LNCAP (cell line): ENCODE measurements at regions not wholly inside any gene's neighbourhood (a gene's known extent, or its start where the extent isn't known, plus 50 kb on each side); places are given as distances from the start of the nearest gene placed in this dataset.

Experiments used
- TF ChIP-seq, protein P1 (sequence below): fragments of 450-650 bp; IDR thresholded peaks from 2 replicates; pipeline ENCODE4 v1.5.1; 2017; ENCODE audit warnings: mild to moderate bottlenecking

DNA sequence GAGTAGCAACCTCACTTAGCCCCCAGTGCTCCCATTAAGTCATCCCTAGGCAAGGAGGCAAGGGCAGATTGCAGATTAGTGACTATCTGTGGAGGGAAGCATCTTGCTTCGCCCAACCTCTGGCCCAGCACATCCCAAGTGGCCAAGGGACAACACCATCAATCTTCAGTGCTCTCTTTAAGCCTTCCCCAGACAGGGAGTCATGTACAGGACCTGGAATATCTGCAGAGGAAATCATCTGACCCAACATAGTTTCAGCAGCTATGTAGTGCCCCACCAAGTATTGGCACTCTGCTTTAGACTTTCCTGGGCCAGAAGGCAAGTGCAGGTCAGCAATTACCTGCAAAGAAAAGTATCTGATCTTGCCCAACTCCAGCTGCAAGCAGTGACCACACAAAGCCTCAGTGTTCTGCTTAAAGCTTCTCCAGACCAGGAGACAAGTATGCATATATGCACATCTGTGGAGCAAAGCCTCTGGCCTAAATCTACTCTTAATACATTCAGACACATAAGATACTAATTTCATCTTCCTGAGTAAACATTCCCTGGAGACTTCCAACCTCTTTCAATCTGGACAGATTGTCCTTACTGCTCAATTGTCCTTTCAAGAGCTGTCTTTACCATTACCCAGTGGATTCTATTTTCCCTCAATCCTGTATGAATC lies 224.8 kb upstream of the VLDLR start:
- TF ChIP-seq, protein P1, sequence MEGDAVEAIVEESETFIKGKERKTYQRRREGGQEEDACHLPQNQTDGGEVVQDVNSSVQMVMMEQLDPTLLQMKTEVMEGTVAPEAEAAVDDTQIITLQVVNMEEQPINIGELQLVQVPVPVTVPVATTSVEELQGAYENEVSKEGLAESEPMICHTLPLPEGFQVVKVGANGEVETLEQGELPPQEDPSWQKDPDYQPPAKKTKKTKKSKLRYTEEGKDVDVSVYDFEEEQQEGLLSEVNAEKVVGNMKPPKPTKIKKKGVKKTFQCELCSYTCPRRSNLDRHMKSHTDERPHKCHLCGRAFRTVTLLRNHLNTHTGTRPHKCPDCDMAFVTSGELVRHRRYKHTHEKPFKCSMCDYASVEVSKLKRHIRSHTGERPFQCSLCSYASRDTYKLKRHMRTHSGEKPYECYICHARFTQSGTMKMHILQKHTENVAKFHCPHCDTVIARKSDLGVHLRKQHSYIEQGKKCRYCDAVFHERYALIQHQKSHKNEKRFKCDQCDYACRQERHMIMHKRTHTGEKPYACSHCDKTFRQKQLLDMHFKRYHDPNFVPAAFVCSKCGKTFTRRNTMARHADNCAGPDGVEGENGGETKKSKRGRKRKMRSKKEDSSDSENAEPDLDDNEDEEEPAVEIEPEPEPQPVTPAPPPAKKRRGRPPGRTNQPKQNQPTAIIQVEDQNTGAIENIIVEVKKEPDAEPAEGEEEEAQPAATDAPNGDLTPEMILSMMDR, result no peak

DNA sequence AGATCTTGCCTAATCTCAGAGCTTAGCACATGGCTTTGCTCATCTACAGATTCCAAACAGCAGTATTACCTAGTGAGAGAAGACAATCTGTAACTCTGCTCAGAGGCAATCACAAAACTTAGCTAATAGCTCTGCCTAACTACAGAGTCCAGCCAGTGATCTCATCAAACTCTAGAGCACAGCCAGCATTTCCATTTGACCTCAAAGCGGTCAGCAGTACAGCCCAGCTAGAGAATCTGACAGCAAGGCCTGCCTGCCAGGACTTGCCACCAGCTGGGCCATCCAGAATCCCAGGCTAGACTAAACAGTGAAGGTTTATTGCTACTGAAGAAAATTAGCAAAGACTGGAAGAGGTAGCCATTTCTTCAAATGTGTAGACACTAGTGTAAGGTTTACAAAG lies 217.9 kb upstream of the VLDLR start:
- TF ChIP-seq, protein P1, result no peak

DNA sequence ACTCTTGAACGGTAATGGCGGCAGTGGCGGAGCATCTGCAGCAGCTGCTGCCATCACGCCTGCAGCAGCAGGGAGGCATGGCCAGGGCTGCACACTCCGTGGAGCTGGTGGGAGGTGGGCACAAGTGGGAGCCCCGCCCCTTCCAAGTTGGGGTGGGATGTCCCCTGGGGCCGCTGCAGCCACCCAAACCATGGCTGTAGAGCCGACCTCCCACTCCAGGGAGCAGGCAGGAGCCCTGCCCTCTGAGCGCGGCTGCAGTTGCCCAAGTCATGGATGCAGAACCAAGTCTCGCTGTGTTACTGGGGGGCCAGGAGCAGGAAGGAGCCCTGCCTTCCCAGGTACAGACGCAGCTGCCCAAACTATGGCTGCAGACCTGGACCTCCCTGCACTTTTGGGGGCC lies 215.3 kb upstream of the VLDLR start:
- TF ChIP-seq, protein P1, result no peak

DNA sequence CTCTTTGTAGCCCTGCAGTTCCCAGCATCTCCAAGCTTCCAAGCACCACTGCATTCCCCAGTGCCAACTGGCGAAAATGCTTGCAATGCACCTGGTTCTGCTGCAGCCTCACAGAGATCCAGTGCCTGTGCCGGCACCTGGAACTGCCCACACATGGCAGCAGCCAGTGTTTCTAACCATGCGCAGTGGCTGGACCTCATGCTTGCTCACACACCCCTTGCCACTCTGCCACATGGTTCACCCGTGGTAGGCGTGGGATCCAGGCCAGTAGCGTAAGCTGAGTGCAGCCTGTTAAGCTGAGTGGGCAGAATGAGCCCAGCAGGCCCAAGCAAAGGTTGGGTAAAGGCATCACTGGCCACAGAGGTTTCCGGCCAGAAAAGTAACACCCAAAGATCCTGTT lies 214.1 kb upstream of the VLDLR start:
- TF ChIP-seq, protein P1, result no peak

DNA sequence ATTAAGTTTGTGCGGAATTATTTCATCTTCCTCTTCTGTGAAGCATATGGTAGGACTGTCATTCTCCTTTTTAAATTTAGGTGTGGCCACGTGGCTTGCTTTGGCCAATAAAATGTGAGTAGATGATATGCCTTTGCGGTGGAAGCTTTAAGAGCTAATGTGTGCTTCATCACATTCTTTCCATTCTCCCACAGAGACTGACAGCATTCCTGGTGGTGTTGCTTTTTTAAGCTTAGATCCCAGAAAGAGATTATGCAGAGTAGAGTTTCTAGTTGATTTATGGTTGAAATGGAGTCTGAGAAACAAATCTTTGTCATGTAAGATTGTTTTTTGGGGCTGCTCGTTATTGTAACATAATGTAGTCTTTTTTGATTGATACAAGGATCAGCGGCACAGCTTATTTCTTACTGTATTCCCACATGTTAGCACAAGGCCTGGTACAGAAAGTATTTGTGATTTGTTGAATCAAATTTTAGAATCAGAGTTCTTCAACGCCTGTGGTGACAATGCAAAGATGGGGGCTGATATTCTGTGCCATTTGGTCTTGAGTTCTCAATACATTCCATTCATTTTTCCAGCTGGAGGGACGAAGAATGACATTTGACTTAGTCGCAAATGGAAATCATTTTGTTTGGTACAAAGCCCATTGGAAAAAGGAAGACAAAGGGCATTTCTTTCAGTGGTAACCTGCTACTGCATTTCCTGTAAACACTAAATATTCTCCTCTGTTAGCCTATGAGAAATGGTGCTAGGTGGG lies 209.9 kb upstream of the VLDLR start:
- TF ChIP-seq, protein P1, result no peak

DNA sequence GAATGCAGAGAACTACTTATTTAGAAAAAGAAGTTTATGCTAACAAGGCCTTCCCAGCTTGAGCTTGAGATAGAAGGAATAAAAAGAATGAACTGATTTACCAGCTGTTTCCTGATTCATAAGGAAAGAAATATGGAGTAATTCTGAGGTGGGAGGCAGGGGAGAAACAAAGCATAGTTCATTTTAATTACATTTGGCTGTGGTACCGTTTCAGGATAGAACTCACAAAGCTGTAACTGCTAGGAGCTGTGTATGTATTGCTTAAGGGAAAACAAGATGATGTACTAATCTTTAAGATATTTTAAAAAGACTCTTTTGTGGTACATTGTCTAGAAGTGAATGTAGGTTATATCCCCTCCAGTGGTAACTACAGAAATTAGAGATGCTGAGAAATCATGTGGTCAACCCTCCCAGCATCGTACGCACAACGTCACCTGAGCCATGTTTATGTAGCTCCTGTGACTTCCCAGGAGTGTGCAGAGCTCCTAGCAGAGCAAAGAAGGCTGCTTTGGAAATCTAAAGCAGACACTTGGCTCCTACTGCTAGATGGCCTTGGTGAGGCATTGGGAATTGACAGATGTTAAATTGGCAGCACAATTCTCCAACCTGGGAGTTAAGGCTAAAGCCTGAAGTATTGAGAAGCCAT lies 208.3 kb upstream of the VLDLR start:
- TF ChIP-seq, protein P1, result no peak

DNA sequence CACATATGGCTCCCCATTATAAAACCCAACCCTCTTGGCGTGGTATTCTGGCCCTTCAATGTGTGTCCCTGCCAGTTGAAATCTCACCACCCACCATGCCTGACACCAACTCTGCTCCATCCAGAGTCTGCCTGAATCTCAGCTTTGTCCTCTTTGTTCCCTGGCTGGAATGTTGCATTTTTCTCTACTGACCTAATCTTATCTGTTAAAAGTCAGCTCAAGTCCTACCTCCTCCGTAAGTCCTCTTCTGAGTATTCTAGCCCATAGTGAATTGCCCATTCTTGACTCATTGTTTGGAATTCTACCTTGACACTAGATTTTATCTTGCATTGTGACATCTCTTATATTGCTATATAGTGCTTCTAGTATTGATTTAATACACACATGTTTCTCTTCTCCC lies 207.1 kb upstream of the VLDLR start:
- TF ChIP-seq, protein P1, result no peak
